Gastroesophageal sphincter (tissue), 3 donors: ENCODE measurements at regions not wholly inside any gene's neighbourhood (a gene's known extent, or its start where the extent isn't known, plus 50 kb on each side); places are given as distances from the start of the nearest gene placed in this dataset.

Experiments
- CTCF ChIP-seq, 4 experiments: fragments of 200-600 bp in 2 of 4; fragments of 450-650 bp in 2 of 4; sonication (generic) in 1 of 4; IDR thresholded peaks; one replicate each; pipeline ENCODE4 v1.5.1; 2017 to 2019; ENCODE audit warnings: antibody characterized with exemption in 4 of 4, mild to moderate bottlenecking in 2 of 4, moderate library complexity in 2 of 4
- POLR2A ChIP-seq, 2 donors: fragments of 450-650 bp; IDR thresholded peaks; one replicate each; pipeline ENCODE4 v1.6.1; 2017; ENCODE audit warnings: antibody characterized with exemption in 2 of 2, mild to moderate bottlenecking in 2 of 2, moderate library complexity in 1 of 2
- POLR2AphosphoS5 ChIP-seq: sonication (generic); formaldehyde crosslinking; IDR thresholded peaks from one replicate; pipeline ENCODE4 v1.6.1; 2017; ENCODE audit warnings: antibody characterized with exemption

- TF ChIP-seq CTCF (IDR thresholded peaks at IDR 0.05): no peak
- TF ChIP-seq POLR2A (IDR thresholded peaks at IDR 0.05): no peak
- TF ChIP-seq POLR2AphosphoS5: no peak
These were observed 231.0 kb upstream of the GAS1 start for GRCh38 chr9:87178302-87178701.
